NCI-H69 (cell line): ENCODE measurements at regions not wholly inside any gene's neighbourhood (a gene's known extent, or its start where the extent isn't known, plus 50 kb on each side); places are given as distances from the start of the nearest gene placed in this dataset.
"Not testable (repeated sequence)": the region's sequence is repeated elsewhere in the genome, so short reads cannot be mapped to it uniquely, and the experiment has no call there.

ENCODE experiments used
- DNase-seq: peaks from one replicate; lab custom pipeline; 2025; lab: John Stamatoyannopoulos, UW

GRCh38 chr3:19825193-19825592 lies 108.8 kb downstream of the EFHB start:
- DNase-seq = no peak

- no peak for DNase-seq
Observed at GRCh38 chr3:19822805-19823204, 111.2 kb downstream of the EFHB start.

GRCh38 chr3:19816631-19817030 lies 117.4 kb downstream of the EFHB start:
- DNase-seq = no peak

GRCh38 chr3:19815805-19816204 lies 118.2 kb downstream of the EFHB start:
- DNase-seq = no peak

GRCh38 chr3:19813743-19814142 lies 120.3 kb downstream of the EFHB start:
- not testable (repeated sequence) for DNase-seq

GRCh38 chr3:19811689-19812088 lies 122.3 kb downstream of the EFHB start:
- no peak for DNase-seq

- DNase-seq = no peak
Observed at GRCh38 chr3:19808834-19809233, 125.2 kb downstream of the EFHB start.

GRCh38 chr3:19799887-19800286 lies 134.1 kb downstream of the EFHB start:
- no peak for DNase-seq

- DNase-seq = no peak
Observed at GRCh38 chr3:19799115-19799514, 134.9 kb downstream of the EFHB start.

- DNase-seq = no peak
Observed at GRCh38 chr3:19798324-19798723, 135.7 kb downstream of the EFHB start.

GRCh38 chr3:19792388-19792787 lies 141.6 kb downstream of the EFHB start:
- DNase-seq = no peak

GRCh38 chr3:19775765-19776164 lies 158.3 kb downstream of the EFHB start:
- DNase-seq = no peak

- no peak for DNase-seq
Observed at GRCh38 chr3:19769694-19770093, 164.3 kb downstream of the EFHB start.

GRCh38 chr3:19765954-19766353 lies 168.1 kb downstream of the EFHB start:
- DNase-seq = no peak

- DNase-seq = no peak
Observed at GRCh38 chr3:19757773-19758172, 176.2 kb downstream of the EFHB start.

GRCh38 chr3:19749448-19750017 lies 184.5 kb downstream of the EFHB start:
- DNase-seq = no peak

- no peak for DNase-seq
Observed at GRCh38 chr3:19748782-19749447, 185.1 kb downstream of the EFHB start.

GRCh38 chr3:19744047-19744446 lies 190.0 kb downstream of the EFHB start:
- no peak for DNase-seq

- no peak for DNase-seq
Observed at GRCh38 chr3:19742935-19743334, 191.1 kb downstream of the EFHB start.

- no peak for DNase-seq
Observed at GRCh38 chr3:19739504-19739903, 194.5 kb downstream of the EFHB start.

- no peak for DNase-seq
Observed at GRCh38 chr3:19738846-19739245, 195.2 kb downstream of the EFHB start.

- DNase-seq = no peak
Observed at GRCh38 chr3:19735111-19735510, 198.9 kb downstream of the EFHB start.

GRCh38 chr3:19734453-19734852 lies 199.6 kb downstream of the EFHB start:
- DNase-seq = peak; percentile 4

GRCh38 chr3:19725000-19725399 lies 209.0 kb downstream of the EFHB start:
- no peak for DNase-seq
